ENCODE measurements at regions not wholly inside any gene's neighbourhood (a gene's known extent, or its start where the extent isn't known, plus 50 kb on each side); places are given as distances from the start of the nearest gene placed in this dataset.
"Not testable (repeated sequence)": the region's sequence is repeated elsewhere in the genome, so short reads cannot be mapped to it uniquely, and the experiment has no call there.

DNA sequence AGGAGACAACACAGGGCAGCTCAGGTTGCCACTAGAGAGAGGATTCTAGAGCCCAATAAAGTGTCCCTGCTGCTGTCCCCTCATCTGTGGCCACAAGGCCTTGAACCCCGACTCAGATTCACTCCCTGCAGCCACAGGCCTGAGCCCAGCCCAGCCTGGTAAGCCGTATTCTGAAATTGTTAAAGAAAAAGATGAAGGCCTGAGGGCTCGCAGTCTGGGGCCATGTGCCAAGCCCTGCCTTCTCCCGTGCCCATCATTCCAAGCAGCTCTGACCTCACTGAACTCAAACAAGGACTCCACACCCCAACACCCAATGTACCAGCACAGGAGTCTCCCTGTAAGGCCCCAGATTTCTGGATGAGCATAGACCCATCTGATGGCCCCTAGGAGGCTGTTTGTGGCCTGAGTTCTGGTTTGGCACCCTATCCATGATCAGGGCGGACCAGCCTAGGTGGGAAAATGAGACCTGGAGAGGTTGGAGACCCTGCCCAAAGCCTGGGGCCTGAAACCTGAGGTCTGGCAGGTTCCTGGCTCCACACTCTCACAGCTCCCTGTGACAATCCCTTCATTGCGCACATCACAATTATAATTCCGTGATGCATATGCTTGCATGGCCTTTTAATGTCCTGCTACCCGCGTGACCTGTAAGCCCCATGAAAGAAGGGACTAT, 62.0 kb upstream of the TOP1 start:
- POLR2A ChIA-PET = interaction anchor here (0.9 kb wide), 1 partner anchor 11 kb away, joined by 5 read pairs; no protein-coding TSS in a partner anchor
- Mint-ChIP-seq H3K27ac (ENCODE audit: low read depth, unreplicated experiment) (peak overlapping the region; percentile 58), H3K4me3 (ENCODE audit: unreplicated experiment) (no peak overlapping the region), H3K27me3 (ENCODE audit: insufficient read depth, unreplicated experiment) (no peaks in the 10 kb centered on the region), H3K9me3 (ENCODE audit: unreplicated experiment) (no peaks in the 10 kb centered on the region), H3K36me3 (ENCODE audit: insufficient read depth, unreplicated experiment) (no peaks in the 10 kb centered on the region), H3K4me1 (ENCODE audit: insufficient read depth, unreplicated experiment) (peaks cover 20% of the 10 kb centered on the region)
- DNase-seq (ENCODE audit: unreplicated experiment) = no peak
- CTCF ChIA-PET = interaction anchor here (0.5 to 9.2 kb wide), 24 partner anchors 10 to 1916 kb away, joined by 3 to 287 read pairs (median 4); partner anchors contain the start of genes LPIN3 and MAFB
- intact Hi-C loops (cut with micrococcal nuclease) = no loop called here
- TF ChIP-seq, protein P1, sequence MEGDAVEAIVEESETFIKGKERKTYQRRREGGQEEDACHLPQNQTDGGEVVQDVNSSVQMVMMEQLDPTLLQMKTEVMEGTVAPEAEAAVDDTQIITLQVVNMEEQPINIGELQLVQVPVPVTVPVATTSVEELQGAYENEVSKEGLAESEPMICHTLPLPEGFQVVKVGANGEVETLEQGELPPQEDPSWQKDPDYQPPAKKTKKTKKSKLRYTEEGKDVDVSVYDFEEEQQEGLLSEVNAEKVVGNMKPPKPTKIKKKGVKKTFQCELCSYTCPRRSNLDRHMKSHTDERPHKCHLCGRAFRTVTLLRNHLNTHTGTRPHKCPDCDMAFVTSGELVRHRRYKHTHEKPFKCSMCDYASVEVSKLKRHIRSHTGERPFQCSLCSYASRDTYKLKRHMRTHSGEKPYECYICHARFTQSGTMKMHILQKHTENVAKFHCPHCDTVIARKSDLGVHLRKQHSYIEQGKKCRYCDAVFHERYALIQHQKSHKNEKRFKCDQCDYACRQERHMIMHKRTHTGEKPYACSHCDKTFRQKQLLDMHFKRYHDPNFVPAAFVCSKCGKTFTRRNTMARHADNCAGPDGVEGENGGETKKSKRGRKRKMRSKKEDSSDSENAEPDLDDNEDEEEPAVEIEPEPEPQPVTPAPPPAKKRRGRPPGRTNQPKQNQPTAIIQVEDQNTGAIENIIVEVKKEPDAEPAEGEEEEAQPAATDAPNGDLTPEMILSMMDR (IDR thresholded peaks at IDR 0.05; ENCODE audit: unreplicated experiment) = no peak
- BruUV-seq (replicated peaks) = no TSS peak

DNA sequence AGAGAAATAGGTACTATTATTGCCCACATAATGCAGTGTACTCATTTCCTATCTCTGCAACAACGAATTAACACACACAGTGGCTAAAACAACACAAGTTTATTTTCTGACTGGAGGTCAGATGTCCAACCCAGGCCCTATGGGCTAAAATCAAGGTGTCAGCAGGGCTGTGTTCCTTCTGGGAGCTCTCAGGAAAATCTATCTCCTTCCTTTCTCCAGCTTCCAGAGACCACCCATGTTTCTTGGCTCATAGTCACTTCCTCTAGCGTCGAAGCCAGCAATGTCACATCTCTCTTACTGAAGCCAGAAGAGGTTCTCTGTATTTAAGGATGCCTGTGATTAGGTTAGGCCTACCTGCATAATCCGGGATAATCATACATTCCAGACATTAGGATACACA, 60.9 kb upstream of the TOP1 start:
- intact Hi-C loops (cut with micrococcal nuclease) = loop anchor here (1.0 to 2.0 kb wide), 6 partner anchors 63 to 373 kb away; partner anchors contain the start of gene LPIN3
- Mint-ChIP-seq H3K4me3 (ENCODE audit: unreplicated experiment) (no peak overlapping the region), H3K27ac (ENCODE audit: low read depth, unreplicated experiment) (no peak overlapping the region), H3K27me3 (ENCODE audit: insufficient read depth, unreplicated experiment) (no peaks in the 10 kb centered on the region), H3K36me3 (ENCODE audit: insufficient read depth, unreplicated experiment) (no peaks in the 10 kb centered on the region), H3K4me1 (ENCODE audit: insufficient read depth, unreplicated experiment) (peaks cover 14% of the 10 kb centered on the region), H3K9me3 (ENCODE audit: unreplicated experiment) (no peaks in the 10 kb centered on the region)
- TF ChIP-seq, protein P1 (IDR thresholded peaks at IDR 0.05; ENCODE audit: unreplicated experiment) = no peak
- DNase-seq (ENCODE audit: unreplicated experiment) = no peak
- ChIA-PET POLR2A (interaction anchor here (0.6 to 3.5 kb wide), 3 partner anchors 127 to 372 kb away, joined by 3 to 15 read pairs (median 9); partner anchors contain the start of gene LPIN3), CTCF (interaction anchor here (0.6 to 9.2 kb wide), 57 partner anchors 7 to 1920 kb away, joined by 3 to 287 read pairs (median 4); partner anchors contain the start of genes LPIN3 and MAFB)
- BruUV-seq (replicated peaks) = no TSS peak

DNA sequence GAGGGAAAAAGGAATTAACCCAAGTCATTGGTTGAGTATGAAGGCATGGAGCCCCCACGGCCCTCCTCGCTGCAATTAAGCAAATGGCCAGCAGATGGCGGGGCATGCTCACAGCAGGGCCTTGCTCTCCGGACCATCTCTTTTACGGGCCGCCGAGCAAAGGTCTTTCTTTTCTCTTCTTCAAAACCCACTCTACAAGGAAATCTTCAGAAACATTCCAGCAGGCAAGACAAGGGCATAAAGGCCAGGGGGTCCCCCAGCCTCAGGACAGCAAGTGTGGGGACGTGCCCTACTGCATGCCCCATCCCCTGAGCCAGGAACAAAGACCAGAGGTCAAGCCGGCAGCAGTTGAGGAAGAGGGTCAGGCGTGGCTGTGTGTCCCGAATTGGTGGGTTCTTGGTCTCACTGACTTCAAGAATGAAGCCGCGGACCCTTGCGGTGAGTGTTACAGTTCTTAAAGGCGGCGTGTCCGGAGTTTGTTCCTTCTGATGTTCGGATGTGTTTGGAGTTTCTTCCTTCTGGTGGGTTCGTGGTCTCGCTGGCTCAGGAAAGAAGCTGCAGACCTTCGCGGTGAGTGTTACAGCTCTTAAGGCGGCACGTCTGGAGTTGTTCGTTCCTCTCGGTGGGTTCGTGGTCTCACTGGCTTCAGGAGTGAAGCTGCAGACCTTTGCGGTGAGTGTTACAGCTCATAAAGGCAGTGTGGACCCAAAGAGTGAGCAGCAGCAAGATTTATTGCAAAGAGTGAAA, 59.6 kb upstream of the TOP1 start:
- not testable (repeated sequence) for H3K9me3 Mint-ChIP-seq (ENCODE audit: unreplicated experiment); H3K36me3 Mint-ChIP-seq (ENCODE audit: insufficient read depth, unreplicated experiment); BruUV-seq (replicated peaks); H3K27me3 Mint-ChIP-seq (ENCODE audit: insufficient read depth, unreplicated experiment)
- ChIA-PET CTCF (interaction anchor here (0.6 to 9.2 kb wide), 70 partner anchors 9 to 1989 kb away, joined by 3 to 287 read pairs (median 4); partner anchors contain the start of gene LPIN3), POLR2A (interaction anchor here (0.6 to 3.5 kb wide), 5 partner anchors 126 to 1858 kb away, joined by 3 to 15 read pairs (median 3); partner anchors contain the start of gene LPIN3)
- intact Hi-C loops (cut with micrococcal nuclease) = loop anchor here (1.0 to 2.0 kb wide), 6 partner anchors 62 to 371 kb away; partner anchors contain the start of gene LPIN3
- Mint-ChIP-seq H3K4me1 (ENCODE audit: insufficient read depth, unreplicated experiment) (peaks cover 14% of the 10 kb centered on the region), H3K4me3 (ENCODE audit: unreplicated experiment) (peak overlapping the region; percentile 34), H3K27ac (ENCODE audit: low read depth, unreplicated experiment) (peak overlapping the region; percentile 52)
- DNase-seq (ENCODE audit: unreplicated experiment) = peak; percentile 73
- TF ChIP-seq, protein P1 (IDR thresholded peaks at IDR 0.05; ENCODE audit: unreplicated experiment) = peak; percentile 97

DNA sequence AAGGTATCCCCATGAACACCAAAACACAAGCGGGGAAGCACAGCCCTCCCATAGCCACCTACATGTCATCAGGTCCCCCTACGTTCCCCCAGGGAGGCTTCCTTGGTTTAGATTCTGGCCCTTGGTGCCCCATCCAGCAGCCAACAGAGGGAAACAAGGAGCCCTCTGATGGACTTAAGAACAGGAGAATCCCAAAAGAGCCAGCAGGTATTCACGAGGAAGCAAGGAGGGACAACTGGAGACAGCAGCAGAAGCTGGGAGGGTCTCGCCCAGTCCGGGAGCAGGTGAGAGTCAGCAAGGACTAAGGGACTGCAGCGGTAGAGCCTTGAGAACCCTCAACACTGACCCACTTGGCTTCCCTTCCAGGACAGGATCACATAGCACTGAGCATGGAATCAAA, 58.4 kb upstream of the TOP1 start:
- no peak overlapping the region for H3K4me3 Mint-ChIP-seq (ENCODE audit: unreplicated experiment)
- no peaks in the 10 kb centered on the region for H3K27me3 Mint-ChIP-seq (ENCODE audit: insufficient read depth, unreplicated experiment)
- POLR2A ChIA-PET = interaction anchor here (3.5 kb wide), 1 partner anchor 125 kb away, joined by 15 read pairs; no protein-coding TSS in a partner anchor
- DNase-seq (ENCODE audit: unreplicated experiment) = no peak
- H3K9me3 Mint-ChIP-seq (ENCODE audit: unreplicated experiment) = no peaks in the 10 kb centered on the region
- CTCF ChIA-PET = interaction anchor here (0.9 to 9.2 kb wide), 12 partner anchors 15 to 1316 kb away, joined by 3 to 287 read pairs (median 8); no protein-coding TSS in a partner anchor
- no peaks in the 10 kb centered on the region for H3K36me3 Mint-ChIP-seq (ENCODE audit: insufficient read depth, unreplicated experiment)
- BruUV-seq (replicated peaks) = no TSS peak
- peaks cover 14% of the 10 kb centered on the region for H3K4me1 Mint-ChIP-seq (ENCODE audit: insufficient read depth, unreplicated experiment)
- no peak overlapping the region for H3K27ac Mint-ChIP-seq (ENCODE audit: low read depth, unreplicated experiment)
- TF ChIP-seq, protein P1 (IDR thresholded peaks at IDR 0.05; ENCODE audit: unreplicated experiment) = no peak
- intact Hi-C loops (cut with micrococcal nuclease) = no loop called here
